GM10266 (cell line): ENCODE measurements at regions not wholly inside any gene's neighbourhood (a gene's known extent, or its start where the extent isn't known, plus 50 kb on each side); places are given as distances from the start of the nearest gene placed in this dataset.

Experiments
- DNase-seq: peaks from one replicate; pipeline ENCODE4 v3.0.0; 2012; ENCODE audit errors: extremely low spot score
- CTCF ChIP-seq: IDR thresholded peaks from 2 replicates; pipeline ENCODE4 v1.5.1; 2012; ENCODE audit warnings: mild to moderate bottlenecking, low read depth; ENCODE audit not compliant: control insufficient read depth, insufficient read depth; ENCODE audit errors: missing control alignments

- no peak for DNase-seq
Measured at GRCh38 chr3:26061947-26062346, 272.1 kb downstream of the OXSM start.

GRCh38 chr3:26064297-26064696, 274.4 kb downstream of the OXSM start:
- DNase-seq: no peak
- no peak for TF ChIP-seq CTCF

More at GRCh38 chr3:26061947-26062346, 272.1 kb downstream of the OXSM start:
- TF ChIP-seq CTCF: no peak

GRCh38 chr3:26068890-26069289, 279.0 kb downstream of the OXSM start:
- no peak for DNase-seq
- TF ChIP-seq CTCF: no peak

GRCh38 chr3:26070854-26071253, 281.0 kb downstream of the OXSM start:
- no peak for TF ChIP-seq CTCF
- DNase-seq: no peak

- no peak for TF ChIP-seq CTCF
- DNase-seq: no peak
Measured at GRCh38 chr3:26074080-26074479, 284.2 kb downstream of the OXSM start.

- no peak for TF ChIP-seq CTCF
- no peak for DNase-seq
Measured at GRCh38 chr3:26078539-26078938, 288.6 kb downstream of the OXSM start.

GRCh38 chr3:26081166-26081565, 291.3 kb downstream of the OXSM start:
- TF ChIP-seq CTCF: no peak
- DNase-seq: no peak

GRCh38 chr3:26081806-26082205, 291.9 kb downstream of the OXSM start:
- TF ChIP-seq CTCF: no peak
- DNase-seq: no peak
